Brain microvascular endothelial cell (primary cell): ENCODE measurements at regions not wholly inside any gene's neighbourhood (a gene's known extent, or its start where the extent isn't known, plus 50 kb on each side); places are given as distances from the start of the nearest gene placed in this dataset.

Source experiments
- DNase-seq: peaks from one replicate; pipeline ENCODE4 v3.0.0-alpha.2; 2020
- H3K27ac ChIP-seq: fragments of 250-450 bp; sonication (Bioruptor Pico); 2 replicates; pipeline ENCODE4 v1.5.1; 2020; ENCODE audit warnings: mild to moderate bottlenecking, moderate library complexity
- H3K27me3 ChIP-seq: fragments of 250-450 bp; sonication (Bioruptor Pico); replicated peaks from 2 replicates; pipeline ENCODE4 v1.5.1; 2020; ENCODE audit warnings: mild to moderate bottlenecking
- H3K36me3 ChIP-seq: fragments of 250-450 bp; sonication (Bioruptor Pico); replicated peaks from 2 replicates; pipeline ENCODE4 v1.5.1; 2020; ENCODE audit warnings: mild to moderate bottlenecking
- H3K4me3 ChIP-seq: 2 replicates; pipeline ENCODE4 v1.5.1; 2011; ENCODE audit warnings: low read depth, mild to moderate bottlenecking, control low read depth, low read length, moderate library complexity
- in situ Hi-C: cut with HindIII; loops from 2 replicates; pipeline ENCODE4 v1.10.0; 2017; ENCODE audit warnings: low sequenced_read_pairs, low pct_ligation_motif_present
- TF ChIP-seq, protein P1 (sequence below): IDR thresholded peaks from 2 replicates; pipeline ENCODE4 v1.5.1; 2011; ENCODE audit warnings: low read depth, mild to moderate bottlenecking, moderate library complexity, low read length, control low read depth, inconsistent platforms; ENCODE audit errors: missing control alignments

- peaks cover 3% of the 10 kb centered on the region for H3K27me3 ChIP-seq
- H3K4me3 ChIP-seq: no peak overlapping the region
- H3K27ac ChIP-seq: no peak overlapping the region
- peak; percentile 14 for DNase-seq
- H3K36me3 ChIP-seq: no peaks in the 10 kb centered on the region
- in situ Hi-C loops: no loop called here
- TF ChIP-seq, protein P1, sequence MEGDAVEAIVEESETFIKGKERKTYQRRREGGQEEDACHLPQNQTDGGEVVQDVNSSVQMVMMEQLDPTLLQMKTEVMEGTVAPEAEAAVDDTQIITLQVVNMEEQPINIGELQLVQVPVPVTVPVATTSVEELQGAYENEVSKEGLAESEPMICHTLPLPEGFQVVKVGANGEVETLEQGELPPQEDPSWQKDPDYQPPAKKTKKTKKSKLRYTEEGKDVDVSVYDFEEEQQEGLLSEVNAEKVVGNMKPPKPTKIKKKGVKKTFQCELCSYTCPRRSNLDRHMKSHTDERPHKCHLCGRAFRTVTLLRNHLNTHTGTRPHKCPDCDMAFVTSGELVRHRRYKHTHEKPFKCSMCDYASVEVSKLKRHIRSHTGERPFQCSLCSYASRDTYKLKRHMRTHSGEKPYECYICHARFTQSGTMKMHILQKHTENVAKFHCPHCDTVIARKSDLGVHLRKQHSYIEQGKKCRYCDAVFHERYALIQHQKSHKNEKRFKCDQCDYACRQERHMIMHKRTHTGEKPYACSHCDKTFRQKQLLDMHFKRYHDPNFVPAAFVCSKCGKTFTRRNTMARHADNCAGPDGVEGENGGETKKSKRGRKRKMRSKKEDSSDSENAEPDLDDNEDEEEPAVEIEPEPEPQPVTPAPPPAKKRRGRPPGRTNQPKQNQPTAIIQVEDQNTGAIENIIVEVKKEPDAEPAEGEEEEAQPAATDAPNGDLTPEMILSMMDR: no peak
Measured at GRCh38 chr1:203999618-204000017, 73.3 kb upstream of the SOX13 start.

- in situ Hi-C loops: no loop called here
- DNase-seq: no peak
- Histone ChIP-seq H3K4me3 (no peak overlapping the region), H3K36me3 (no peaks in the 10 kb centered on the region), H3K27ac (no peak overlapping the region), H3K27me3 (no peaks in the 10 kb centered on the region)
- TF ChIP-seq, protein P1: no peak
Measured at GRCh38 chr1:204001166-204001901, 71.6 kb upstream of the SOX13 start.

DNA sequence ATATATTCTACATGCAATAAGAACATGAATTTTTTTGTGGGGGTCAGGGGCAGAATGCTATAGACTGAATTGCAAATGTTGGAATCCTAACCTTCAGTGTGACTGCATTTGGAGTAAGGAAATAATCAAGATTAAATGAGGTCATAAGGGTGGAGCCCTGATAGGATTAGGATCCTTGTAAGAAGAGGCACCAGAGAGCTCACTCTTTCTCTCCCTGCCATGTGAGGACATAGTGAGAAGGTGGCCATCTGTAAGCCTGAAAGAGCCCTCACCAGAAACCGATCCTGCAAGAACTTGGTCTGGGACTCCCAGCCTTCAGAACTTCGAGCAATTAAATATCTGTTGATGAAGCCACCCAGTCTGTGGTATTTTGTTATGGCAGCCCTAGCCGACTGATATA is 70.3 kb upstream of the SOX13 start:
- Histone ChIP-seq H3K4me3 (no peak overlapping the region), H3K36me3 (no peaks in the 10 kb centered on the region), H3K27me3 (no peaks in the 10 kb centered on the region), H3K27ac (no peak overlapping the region)
- in situ Hi-C loops: no loop called here
- TF ChIP-seq, protein P1: no peak
- DNase-seq: no peak

DNA sequence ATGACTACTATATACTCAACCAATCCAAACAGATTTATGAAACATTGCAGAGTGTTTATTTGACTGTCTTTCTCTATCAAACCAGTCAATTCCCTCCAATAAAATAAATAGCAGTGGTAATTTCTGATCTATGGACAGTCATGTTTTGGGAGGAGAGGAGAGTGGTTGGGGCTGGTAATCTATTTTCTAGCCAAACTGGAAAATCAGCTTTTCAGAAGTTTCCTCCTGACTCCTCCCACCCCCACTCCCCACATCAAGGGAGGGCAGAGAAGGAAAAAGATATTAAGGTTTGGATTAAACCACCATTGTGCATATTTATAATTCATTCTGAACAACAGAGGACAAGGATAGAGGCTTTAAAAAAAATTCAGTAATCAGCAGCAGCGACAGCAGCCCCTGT is 69.4 kb upstream of the SOX13 start:
- Histone ChIP-seq H3K36me3 (no peaks in the 10 kb centered on the region), H3K27me3 (no peaks in the 10 kb centered on the region), H3K4me3 (no peak overlapping the region), H3K27ac (no peak overlapping the region)
- TF ChIP-seq, protein P1: no peak
- in situ Hi-C loops: no loop called here
- no peak for DNase-seq

- Histone ChIP-seq H3K36me3 (no peaks in the 10 kb centered on the region), H3K27me3 (no peaks in the 10 kb centered on the region), H3K27ac (no peak overlapping the region), H3K4me3 (no peak overlapping the region)
- TF ChIP-seq, protein P1: no peak
- in situ Hi-C loops: no loop called here
- DNase-seq: no peak
Measured at GRCh38 chr1:204011426-204011825, 61.5 kb upstream of the SOX13 start.

DNA sequence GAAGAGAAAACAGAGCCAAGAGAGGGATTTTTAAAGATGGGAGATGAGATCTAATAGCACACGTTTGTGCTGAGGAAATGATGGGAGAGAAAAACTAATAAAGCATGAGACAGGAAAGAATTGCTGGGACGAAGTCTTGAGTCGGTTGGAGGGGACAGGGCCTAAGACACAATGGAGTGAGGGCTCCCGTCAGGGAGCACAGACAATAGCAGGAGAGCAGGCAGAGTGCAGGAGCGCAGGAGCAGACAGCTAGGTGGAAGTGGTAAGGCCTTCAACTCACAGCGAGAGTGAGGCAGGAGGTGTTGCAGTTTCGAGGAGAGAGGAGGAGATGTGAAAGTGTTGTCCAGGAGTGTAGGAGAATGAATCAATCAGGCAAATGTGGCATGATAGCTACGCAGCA is 59.9 kb upstream of the SOX13 start:
- Histone ChIP-seq H3K27me3 (no peaks in the 10 kb centered on the region), H3K27ac (no peak overlapping the region), H3K36me3 (no peaks in the 10 kb centered on the region), H3K4me3 (no peak overlapping the region)
- DNase-seq: no peak
- TF ChIP-seq, protein P1: no peak
- in situ Hi-C loops: no loop called here
